Suprapubic skin (tissue), 4 donors: ENCODE measurements at regions not wholly inside any gene's neighbourhood (a gene's known extent, or its start where the extent isn't known, plus 50 kb on each side); places are given as distances from the start of the nearest gene placed in this dataset.

Experiments
- POLR2A ChIP-seq, 2 donors: fragments of 450-650 bp; IDR thresholded peaks; one replicate each; pipeline ENCODE4 v1.6.1; 2017; ENCODE audit warnings: antibody characterized with exemption in 2 of 2, mild to moderate bottlenecking in 2 of 2, moderate library complexity in 2 of 2
- POLR2AphosphoS5 ChIP-seq, 3 donors: sonication (generic); formaldehyde crosslinking; IDR thresholded peaks; one replicate each; pipeline ENCODE4 v1.6.1; 2017; ENCODE audit warnings: antibody characterized with exemption in 3 of 3
- TF ChIP-seq, protein P1 (sequence below), 2 donors: fragments of 200-600 bp in 1 of 2; fragments of 450-650 bp in 1 of 2; sonication (generic) in 1 of 2; IDR thresholded peaks; one replicate each; pipeline ENCODE4 v1.5.1; 2016 to 2019; ENCODE audit warnings: antibody characterized with exemption in 2 of 2, mild to moderate bottlenecking in 1 of 2, moderate library complexity in 1 of 2

GRCh38 chr11:70845591-70846041, 406.8 kb downstream of the SHANK2 start:
- TF ChIP-seq, protein P1, sequence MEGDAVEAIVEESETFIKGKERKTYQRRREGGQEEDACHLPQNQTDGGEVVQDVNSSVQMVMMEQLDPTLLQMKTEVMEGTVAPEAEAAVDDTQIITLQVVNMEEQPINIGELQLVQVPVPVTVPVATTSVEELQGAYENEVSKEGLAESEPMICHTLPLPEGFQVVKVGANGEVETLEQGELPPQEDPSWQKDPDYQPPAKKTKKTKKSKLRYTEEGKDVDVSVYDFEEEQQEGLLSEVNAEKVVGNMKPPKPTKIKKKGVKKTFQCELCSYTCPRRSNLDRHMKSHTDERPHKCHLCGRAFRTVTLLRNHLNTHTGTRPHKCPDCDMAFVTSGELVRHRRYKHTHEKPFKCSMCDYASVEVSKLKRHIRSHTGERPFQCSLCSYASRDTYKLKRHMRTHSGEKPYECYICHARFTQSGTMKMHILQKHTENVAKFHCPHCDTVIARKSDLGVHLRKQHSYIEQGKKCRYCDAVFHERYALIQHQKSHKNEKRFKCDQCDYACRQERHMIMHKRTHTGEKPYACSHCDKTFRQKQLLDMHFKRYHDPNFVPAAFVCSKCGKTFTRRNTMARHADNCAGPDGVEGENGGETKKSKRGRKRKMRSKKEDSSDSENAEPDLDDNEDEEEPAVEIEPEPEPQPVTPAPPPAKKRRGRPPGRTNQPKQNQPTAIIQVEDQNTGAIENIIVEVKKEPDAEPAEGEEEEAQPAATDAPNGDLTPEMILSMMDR (IDR thresholded peaks at IDR 0.05), result no peak
- TF ChIP-seq POLR2A (IDR thresholded peaks at IDR 0.05) (no peak), POLR2AphosphoS5 (IDR thresholded peaks at IDR 0.05) (no peak)
